SK-MEL-5 (cell line): ENCODE measurements at regions not wholly inside any gene's neighbourhood (a gene's known extent, or its start where the extent isn't known, plus 50 kb on each side); places are given as distances from the start of the nearest gene placed in this dataset.

Experiments
- DNase-seq: peaks from one replicate; pipeline ENCODE4 v3.0.0-alpha.2; 2016; ENCODE audit warnings: low read depth, low spot score
- in situ Hi-C: cut with HindIII; loops from 2 replicates; pipeline ENCODE4 v1.10.0; 2016; ENCODE audit warnings: low sequenced_read_pairs, high pct_unique_total_duplicates, low pct_unique_long_range_greater_than_20kb

DNA sequence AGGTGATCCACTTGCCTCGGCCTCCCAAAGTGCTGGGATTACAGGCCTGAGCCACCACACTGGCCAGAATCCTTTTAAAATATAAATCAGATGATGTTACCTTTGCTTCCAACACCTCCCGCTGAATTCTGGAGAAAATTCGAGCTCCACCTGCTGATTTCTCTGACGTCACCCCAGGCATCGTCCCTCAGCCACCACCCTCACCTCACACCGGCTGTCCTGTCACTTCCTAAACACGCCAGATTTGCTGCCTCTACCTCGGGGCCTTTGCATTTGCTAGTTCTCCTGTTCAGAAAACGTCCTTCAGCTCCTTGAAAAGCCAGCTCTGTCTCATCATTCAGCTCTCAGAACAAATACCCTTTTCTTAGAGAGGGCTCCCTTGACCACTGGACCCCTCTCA is 57.9 kb downstream of the FBXO2 start:
- in situ Hi-C loops = no loop called here
- no peak for DNase-seq

DNA sequence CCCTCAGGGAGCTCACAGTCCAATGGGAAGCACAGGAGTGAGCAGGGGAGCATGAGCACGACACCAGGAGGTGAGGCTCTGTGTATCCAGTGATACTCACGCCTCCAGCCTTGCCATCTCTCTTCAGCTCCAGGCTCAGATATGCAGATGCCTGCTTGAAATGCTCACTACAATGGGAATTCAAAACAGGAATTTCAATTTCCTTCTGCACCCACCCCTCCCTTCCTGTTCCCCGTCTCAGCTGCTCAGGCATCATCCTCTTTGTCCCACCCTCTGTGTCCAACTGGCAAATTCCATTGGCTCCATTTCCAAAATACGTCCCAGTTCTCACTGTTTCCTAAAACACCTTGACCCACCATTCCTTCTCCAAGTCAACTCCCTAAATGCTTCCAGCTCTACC is 58.9 kb downstream of the FBXO2 start:
- DNase-seq = no peak
- in situ Hi-C loops = no loop called here

DNA sequence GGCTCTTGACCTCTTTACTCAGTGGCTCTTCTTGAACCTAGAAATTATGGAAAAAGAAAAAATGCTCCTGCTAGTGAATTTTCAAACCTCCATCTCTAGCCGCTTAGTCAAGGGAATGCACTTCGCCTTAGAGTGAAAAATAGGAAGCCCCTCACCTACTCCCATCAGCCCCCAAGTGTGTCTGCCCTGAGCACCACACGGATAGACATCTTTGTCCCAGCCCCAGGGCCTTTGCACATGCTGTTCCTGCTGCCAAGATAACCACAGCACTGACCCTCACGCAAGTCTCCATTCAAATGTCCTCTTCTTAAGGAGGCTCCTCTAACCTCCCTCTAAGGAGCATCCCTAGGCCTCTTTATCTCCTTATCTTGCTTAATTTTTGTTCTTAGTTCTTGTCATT is 59.6 kb downstream of the FBXO2 start:
- in situ Hi-C loops = no loop called here
- DNase-seq = no peak

DNA sequence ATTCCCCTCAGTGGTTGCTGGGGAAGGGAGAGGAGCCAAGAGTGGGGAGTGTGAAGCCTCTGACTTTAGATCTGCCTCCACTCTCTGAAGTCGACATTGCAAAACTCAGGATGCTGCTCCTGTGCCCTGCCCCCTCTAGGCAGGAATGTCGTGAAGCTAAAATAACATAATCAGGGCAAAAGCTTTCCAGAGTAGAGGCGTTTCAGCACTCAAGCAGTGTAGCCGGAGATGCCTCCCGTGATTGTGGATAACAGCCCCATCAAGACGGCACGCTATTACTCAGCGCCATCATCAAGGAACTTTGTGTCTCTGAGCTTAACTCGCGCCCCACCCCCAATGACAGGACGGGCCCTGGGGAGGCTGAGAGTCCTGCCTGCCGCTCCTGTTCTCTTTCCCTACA is 60.0 kb downstream of the FBXO2 start:
- in situ Hi-C loops = no loop called here
- peak; percentile 8 for DNase-seq

DNA sequence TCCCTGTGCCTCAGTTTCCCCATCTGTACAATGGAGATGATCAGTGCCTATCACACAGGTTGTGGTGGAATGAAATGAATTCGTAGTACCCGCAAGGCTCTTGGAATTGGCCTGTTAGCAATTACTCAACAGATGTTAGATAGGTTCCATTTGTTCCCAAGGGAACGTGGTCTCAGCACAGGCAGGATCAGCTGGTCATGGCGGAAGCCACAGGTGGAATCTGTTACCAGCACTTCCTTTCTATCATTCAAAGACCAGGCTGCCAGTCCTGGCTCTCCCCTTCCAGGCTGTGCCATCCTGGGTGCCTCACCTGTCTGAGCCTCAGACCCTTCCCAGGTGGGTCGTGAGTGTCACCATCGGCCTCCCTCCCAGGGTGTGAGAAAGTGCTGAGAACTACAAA is 61.5 kb downstream of the FBXO2 start:
- in situ Hi-C loops = no loop called here
- DNase-seq = no peak

DNA sequence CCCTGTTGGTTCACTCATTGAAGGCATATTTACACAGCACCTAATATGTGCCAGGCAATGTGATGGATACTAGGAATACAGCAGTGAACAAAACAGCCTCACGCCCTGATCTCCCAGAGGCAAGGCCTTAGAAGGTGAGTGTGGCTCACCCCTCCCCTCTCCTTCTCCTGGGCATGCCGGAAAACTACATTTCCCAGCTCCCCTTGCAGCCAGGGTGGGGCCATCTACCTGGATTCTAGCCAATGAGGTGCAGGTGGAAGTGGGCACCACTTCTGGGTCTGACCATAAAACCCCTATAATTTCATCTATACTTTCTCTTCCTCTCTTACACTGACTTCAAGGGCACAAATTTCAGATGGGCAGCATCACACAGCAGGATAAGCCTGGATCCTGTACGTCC is 63.8 kb downstream of the FBXO2 start:
- peak; percentile 3 for DNase-seq
- in situ Hi-C loops = no loop called here
